ENCODE measurements at regions not wholly inside any gene's neighbourhood (a gene's known extent, or its start where the extent isn't known, plus 50 kb on each side); places are given as distances from the start of the nearest gene placed in this dataset.

DNA sequence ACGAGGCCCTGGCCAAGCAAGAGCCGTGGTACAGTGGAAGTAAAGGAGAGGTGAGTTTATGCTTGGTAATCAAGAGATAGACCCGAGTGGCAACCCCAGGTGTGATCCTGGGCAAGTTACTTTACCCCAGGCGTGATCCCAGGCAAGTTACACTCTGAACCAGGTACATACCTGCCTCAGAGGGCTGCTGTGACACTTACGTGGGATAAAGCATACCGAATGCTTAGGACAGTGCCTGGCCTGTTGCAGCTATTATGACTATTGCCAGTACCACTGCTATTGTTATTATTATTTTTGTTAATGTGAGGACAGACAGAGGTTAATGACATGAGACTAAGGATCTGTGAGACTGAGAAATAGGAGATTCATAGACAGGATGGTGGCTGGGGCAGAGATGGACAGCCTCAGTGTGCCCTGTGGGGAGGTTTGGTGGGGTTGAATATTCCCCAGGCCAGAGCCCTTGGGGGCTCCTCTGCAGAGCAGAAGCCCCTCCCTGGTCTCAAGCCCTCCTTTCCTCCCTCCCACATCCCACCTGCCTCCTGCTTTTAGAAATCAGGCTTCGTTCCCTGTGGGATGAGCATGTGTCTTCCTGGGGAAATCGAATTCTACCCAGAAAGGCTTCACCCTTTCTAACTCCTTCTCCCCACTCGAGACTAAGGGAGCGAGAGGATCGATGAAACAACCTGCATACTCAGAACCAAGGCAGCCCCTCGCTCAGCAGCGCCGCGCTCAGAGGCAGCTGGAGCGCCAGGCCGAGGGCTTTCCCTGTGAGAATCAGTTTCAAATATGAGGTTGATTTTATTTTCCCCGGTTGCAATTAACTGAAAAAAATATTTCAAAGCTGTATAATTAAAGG lies 62.0 kb upstream of the SIX3 start:
- H3K9me3 ChIP-seq (ENCODE audit: control insufficient read depth in 4 of 4, low read length in 3 of 4), result peaks cover 0 to 5% (median 0%) of the 10 kb centered on the region in 4 donors
- H3K27me3 ChIP-seq (ENCODE audit: control insufficient read depth in 4 of 4, insufficient read depth in 4 of 4, low read length in 3 of 4), result peaks cover 0 to 16% (median 3%) of the 10 kb centered on the region in 4 donors
- no peak for TF ChIP-seq GABPA (IDR thresholded peaks at IDR 0.05 in 1 of 2, conservative IDR thresholded peaks at IDR 0.05 in 1 of 2)
- no peak for TF ChIP-seq SP1 (IDR thresholded peaks at IDR 0.05)
- TF ChIP-seq JUND (IDR thresholded peaks at IDR 0.05), result no peak
- TF ChIP-seq, protein P1, sequence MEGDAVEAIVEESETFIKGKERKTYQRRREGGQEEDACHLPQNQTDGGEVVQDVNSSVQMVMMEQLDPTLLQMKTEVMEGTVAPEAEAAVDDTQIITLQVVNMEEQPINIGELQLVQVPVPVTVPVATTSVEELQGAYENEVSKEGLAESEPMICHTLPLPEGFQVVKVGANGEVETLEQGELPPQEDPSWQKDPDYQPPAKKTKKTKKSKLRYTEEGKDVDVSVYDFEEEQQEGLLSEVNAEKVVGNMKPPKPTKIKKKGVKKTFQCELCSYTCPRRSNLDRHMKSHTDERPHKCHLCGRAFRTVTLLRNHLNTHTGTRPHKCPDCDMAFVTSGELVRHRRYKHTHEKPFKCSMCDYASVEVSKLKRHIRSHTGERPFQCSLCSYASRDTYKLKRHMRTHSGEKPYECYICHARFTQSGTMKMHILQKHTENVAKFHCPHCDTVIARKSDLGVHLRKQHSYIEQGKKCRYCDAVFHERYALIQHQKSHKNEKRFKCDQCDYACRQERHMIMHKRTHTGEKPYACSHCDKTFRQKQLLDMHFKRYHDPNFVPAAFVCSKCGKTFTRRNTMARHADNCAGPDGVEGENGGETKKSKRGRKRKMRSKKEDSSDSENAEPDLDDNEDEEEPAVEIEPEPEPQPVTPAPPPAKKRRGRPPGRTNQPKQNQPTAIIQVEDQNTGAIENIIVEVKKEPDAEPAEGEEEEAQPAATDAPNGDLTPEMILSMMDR (IDR thresholded peaks at IDR 0.05; ENCODE audit: low read depth, low read length, missing input control), result no peak
- no peak for TF ChIP-seq TAF1 (conservative IDR thresholded peaks at IDR 0.05)
- no peak for TF ChIP-seq NR2F2 (IDR thresholded peaks at IDR 0.05)
- TF ChIP-seq FOXA1 (IDR thresholded peaks at IDR 0.05), result no peak
- TF ChIP-seq RAD21 (IDR thresholded peaks at IDR 0.05), result no peak
- no peak for TF ChIP-seq FOXA2 (IDR thresholded peaks at IDR 0.05)
- no peak for TF ChIP-seq YY1 (IDR thresholded peaks at IDR 0.05)
- no peak overlapping the region for H3K4me3 ChIP-seq (ENCODE audit: low read depth in 1 of 3, low read length in 3 of 3)
- H3K36me3 ChIP-seq (ENCODE audit: control insufficient read depth in 4 of 4, insufficient read depth in 3 of 4, low read depth in 1 of 4, low read length in 3 of 4), result no peaks in the 10 kb centered on the region
- H3K9ac ChIP-seq (ENCODE audit: low read depth in 1 of 2, low read length in 2 of 2), result no peak overlapping the region
- H3K27ac ChIP-seq (ENCODE audit: low read depth in 1 of 2, low read length in 2 of 2), result no peak overlapping the region
- H3K4me1 ChIP-seq (ENCODE audit: control insufficient read depth in 4 of 4, insufficient read depth in 4 of 4, low read length in 3 of 4), result no peaks in the 10 kb centered on the region
- WGBS, result 68% methylated on average over 18 of the region's 18 CpGs
- no peak for DNase-seq (ENCODE audit: low spot score)

GRCh38 chr2:44880125-44880483 lies 61.4 kb upstream of the SIX3 start:
- no peak for DNase-seq (ENCODE audit: low spot score)
- Histone ChIP-seq H3K27ac (ENCODE audit: low read depth in 1 of 2, low read length in 2 of 2) (no peak overlapping the region), H3K4me3 (ENCODE audit: low read depth in 1 of 3, low read length in 3 of 3) (no peak overlapping the region), H3K9me3 (ENCODE audit: control insufficient read depth in 4 of 4, low read length in 3 of 4) (peaks cover 0 to 5% (median 0%) of the 10 kb centered on the region in 4 donors), H3K27me3 (ENCODE audit: control insufficient read depth in 4 of 4, insufficient read depth in 4 of 4, low read length in 3 of 4) (peaks cover 0 to 16% (median 3%) of the 10 kb centered on the region in 4 donors), H3K9ac (ENCODE audit: low read depth in 1 of 2, low read length in 2 of 2) (no peak overlapping the region), H3K4me1 (ENCODE audit: control insufficient read depth in 4 of 4, insufficient read depth in 4 of 4, low read length in 3 of 4) (no peaks in the 10 kb centered on the region), H3K36me3 (ENCODE audit: control insufficient read depth in 4 of 4, insufficient read depth in 3 of 4, low read depth in 1 of 4, low read length in 3 of 4) (no peaks in the 10 kb centered on the region)
- TF ChIP-seq FOXA1 (IDR thresholded peaks at IDR 0.05), result no peak
- TF ChIP-seq, protein P2, sequence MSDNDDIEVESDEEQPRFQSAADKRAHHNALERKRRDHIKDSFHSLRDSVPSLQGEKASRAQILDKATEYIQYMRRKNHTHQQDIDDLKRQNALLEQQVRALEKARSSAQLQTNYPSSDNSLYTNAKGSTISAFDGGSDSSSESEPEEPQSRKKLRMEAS (IDR thresholded peaks at IDR 0.05), result no peak
- TF ChIP-seq SP1 (IDR thresholded peaks at IDR 0.05), result no peak
- TF ChIP-seq, protein P1 (IDR thresholded peaks at IDR 0.05; ENCODE audit: low read depth, low read length, missing input control), result no peak
- no peak for TF ChIP-seq JUND (IDR thresholded peaks at IDR 0.05)
- 34% methylated on average over 8 of the region's 8 CpGs for WGBS

DNA sequence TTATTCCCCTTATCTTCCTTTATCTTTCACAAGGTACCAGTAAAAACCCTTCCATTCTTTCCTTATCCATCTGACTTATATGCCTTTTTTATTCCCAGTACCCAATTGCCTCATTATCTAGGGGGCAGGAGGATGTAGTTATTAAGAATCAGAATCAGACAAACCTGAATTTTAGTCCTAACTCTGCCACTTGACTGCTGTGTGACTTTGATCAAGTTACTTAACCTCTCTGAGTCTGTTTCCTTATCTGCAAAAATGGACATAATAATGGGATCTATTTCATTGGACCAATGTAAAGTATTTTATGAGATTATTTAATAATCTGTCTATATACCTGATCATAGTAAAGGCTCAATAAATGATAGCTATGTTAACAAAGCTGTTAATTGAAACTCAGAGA lies 59.6 kb upstream of the SIX3 start:
- no peak overlapping the region for H3K9ac ChIP-seq (ENCODE audit: low read depth in 1 of 2, low read length in 2 of 2)
- no peak overlapping the region for H3K27ac ChIP-seq (ENCODE audit: low read depth in 1 of 2, low read length in 2 of 2)
- no peaks in the 10 kb centered on the region for H3K4me1 ChIP-seq (ENCODE audit: control insufficient read depth in 4 of 4, insufficient read depth in 4 of 4, low read length in 3 of 4)
- DNase-seq (ENCODE audit: low spot score), result no peak
- TF ChIP-seq, protein P3, sequence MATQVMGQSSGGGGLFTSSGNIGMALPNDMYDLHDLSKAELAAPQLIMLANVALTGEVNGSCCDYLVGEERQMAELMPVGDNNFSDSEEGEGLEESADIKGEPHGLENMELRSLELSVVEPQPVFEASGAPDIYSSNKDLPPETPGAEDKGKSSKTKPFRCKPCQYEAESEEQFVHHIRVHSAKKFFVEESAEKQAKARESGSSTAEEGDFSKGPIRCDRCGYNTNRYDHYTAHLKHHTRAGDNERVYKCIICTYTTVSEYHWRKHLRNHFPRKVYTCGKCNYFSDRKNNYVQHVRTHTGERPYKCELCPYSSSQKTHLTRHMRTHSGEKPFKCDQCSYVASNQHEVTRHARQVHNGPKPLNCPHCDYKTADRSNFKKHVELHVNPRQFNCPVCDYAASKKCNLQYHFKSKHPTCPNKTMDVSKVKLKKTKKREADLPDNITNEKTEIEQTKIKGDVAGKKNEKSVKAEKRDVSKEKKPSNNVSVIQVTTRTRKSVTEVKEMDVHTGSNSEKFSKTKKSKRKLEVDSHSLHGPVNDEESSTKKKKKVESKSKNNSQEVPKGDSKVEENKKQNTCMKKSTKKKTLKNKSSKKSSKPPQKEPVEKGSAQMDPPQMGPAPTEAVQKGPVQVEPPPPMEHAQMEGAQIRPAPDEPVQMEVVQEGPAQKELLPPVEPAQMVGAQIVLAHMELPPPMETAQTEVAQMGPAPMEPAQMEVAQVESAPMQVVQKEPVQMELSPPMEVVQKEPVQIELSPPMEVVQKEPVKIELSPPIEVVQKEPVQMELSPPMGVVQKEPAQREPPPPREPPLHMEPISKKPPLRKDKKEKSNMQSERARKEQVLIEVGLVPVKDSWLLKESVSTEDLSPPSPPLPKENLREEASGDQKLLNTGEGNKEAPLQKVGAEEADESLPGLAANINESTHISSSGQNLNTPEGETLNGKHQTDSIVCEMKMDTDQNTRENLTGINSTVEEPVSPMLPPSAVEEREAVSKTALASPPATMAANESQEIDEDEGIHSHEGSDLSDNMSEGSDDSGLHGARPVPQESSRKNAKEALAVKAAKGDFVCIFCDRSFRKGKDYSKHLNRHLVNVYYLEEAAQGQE (IDR thresholded peaks at IDR 0.05), result no peak
- TF ChIP-seq TAF1 (conservative IDR thresholded peaks at IDR 0.05) (no peak), ATF3 (IDR thresholded peaks at IDR 0.05) (no peak), GABPA (IDR thresholded peaks at IDR 0.05 in 1 of 2, conservative IDR thresholded peaks at IDR 0.05 in 1 of 2) (no peak), EGR1 (IDR thresholded peaks at IDR 0.05; ENCODE audit: low read depth in 2 of 2) (no peak), JUND (IDR thresholded peaks at IDR 0.05) (no peak), NR2F2 (IDR thresholded peaks at IDR 0.05) (no peak)
- TF ChIP-seq, protein P1 (IDR thresholded peaks at IDR 0.05; ENCODE audit: low read depth, low read length, missing input control), result no peak
- H3K4me3 ChIP-seq (ENCODE audit: low read depth in 1 of 3, low read length in 3 of 3), result no peak overlapping the region
- no peaks in the 10 kb centered on the region for H3K36me3 ChIP-seq (ENCODE audit: control insufficient read depth in 4 of 4, insufficient read depth in 3 of 4, low read depth in 1 of 4, low read length in 3 of 4)
- H3K9me3 ChIP-seq (ENCODE audit: control insufficient read depth in 4 of 4, low read length in 3 of 4), result no peaks in the 10 kb centered on the region
- peaks cover 0 to 16% (median 4%) of the 10 kb centered on the region in 4 donors for H3K27me3 ChIP-seq (ENCODE audit: control insufficient read depth in 4 of 4, insufficient read depth in 4 of 4, low read length in 3 of 4)
